HCT116 (cell line): ENCODE measurements at regions not wholly inside any gene's neighbourhood (a gene's known extent, or its start where the extent isn't known, plus 50 kb on each side); places are given as distances from the start of the nearest gene placed in this dataset.

Source experiments
- ATAC-seq: fragments of 200-7000 bp; cut with Tn5 transposase; 2 replicates; pipeline ENCODE4 v1.9.1; 2020; ENCODE audit warnings: mild to moderate bottlenecking, moderate library complexity
- BruUV-seq: library from RNA; stranded (reverse); fragments of 400-500 nt; replicated peaks from 2 replicates; lab custom pipeline; 2021; lab: Mats Ljungman, UMichigan
- CTCF ChIA-PET: fragments of 300-600 bp; sonication (Branson Sonifier 250); formaldehyde crosslinking; loops from one replicate; lab custom pipeline; 2021; ENCODE audit warnings: antibody characterized with exemption; lab: Charles Lee
- POLR2A ChIA-PET: fragments of 300-600, 350-600 bp; sonication (Branson Sonifier 250); formaldehyde crosslinking; loops from one replicate; lab custom pipeline; 2021; ENCODE audit warnings: antibody characterized with exemption; lab: Charles Lee
- RAD21 ChIA-PET, 2 experiments: fragments of 300-600 bp; sonication (Branson Sonifier 250); formaldehyde crosslinking; loops; one replicate each; lab custom pipeline; 2023; ENCODE audit warnings: low total read pairs in 2 of 2; ENCODE audit not compliant: uncharacterized antibody in 2 of 2, unreplicated experiment in 2 of 2, low non-redundant PET in 1 of 2; lab: Charles Lee
- DNase-seq: peaks from one replicate; pipeline ENCODE4 v3.0.0-alpha.2; 2010; ENCODE audit warnings: low read depth, low spot score
- H2AFZ ChIP-seq: fragments of 200-600 bp; shearing (Covaris generic), sonication (generic); 2 replicates; pipeline ENCODE4 v1.6.1; 2017; ENCODE audit warnings: low read depth, mixed run types, mixed read lengths, antibody characterized with exemption, low read length; ENCODE audit not compliant: poor library complexity, severe bottlenecking
- H3K27ac ChIP-seq: 2 replicates; pipeline ENCODE4 v1.5.1; 2012; ENCODE audit warnings: low read depth, low read length
- H3K27me3 ChIP-seq: fragments of 200-600 bp; sonication (generic); 2 replicates; pipeline ENCODE4 v1.6.1; 2016; ENCODE audit warnings: mixed run types, low read length, mixed read lengths; ENCODE audit not compliant: insufficient read depth
- H3K36me3 ChIP-seq, 2 experiments: fragments of 200-500 bp in 1 of 2; fragments of 200-600 bp in 1 of 2; sonication (Bioruptor generic) in 1 of 2; sonication (generic) in 1 of 2; 2 replicates each; pipeline versions ENCODE4 v1.5.1 to v1.6.1; 2014 to 2016; ENCODE audit warnings: low read length in 2 of 2, inconsistent platforms in 1 of 2, mixed read lengths in 1 of 2, mixed run types in 1 of 2; ENCODE audit not compliant: insufficient read depth in 2 of 2, control insufficient read depth in 1 of 2
- H3K4me1 ChIP-seq, 2 experiments: fragments of 200-600 bp in 1 of 2; sonication (generic) in 1 of 2; 2 replicates each; pipeline versions ENCODE4 v1.5.1 to v1.6.1; 2012 to 2017; ENCODE audit warnings: low read length in 2 of 2, inconsistent platforms in 1 of 2, mild to moderate bottlenecking in 1 of 2, mixed read lengths in 1 of 2, mixed run types in 1 of 2, moderate library complexity in 1 of 2; ENCODE audit not compliant: insufficient read depth in 2 of 2, control insufficient read depth in 1 of 2
- H3K4me2 ChIP-seq: fragments of 200-600 bp; sonication (generic); 2 replicates; pipeline ENCODE4 v1.6.1; 2017; ENCODE audit warnings: mixed run types, low read length, mixed read lengths
- H3K4me3 ChIP-seq, 2 experiments: fragments of 200-600 bp in 1 of 2; sonication (generic) in 1 of 2; replicated peaks in 1 of 2; 2 replicates each; pipeline ENCODE4 v1.5.1; 2011 to 2016; ENCODE audit warnings: low read length in 2 of 2, control low read depth in 1 of 2, low read depth in 1 of 2, mild to moderate bottlenecking in 1 of 2, mixed read lengths in 1 of 2, mixed run types in 1 of 2
- H3K79me2 ChIP-seq: fragments of 200-600 bp; sonication (generic); 2 replicates; pipeline ENCODE4 v1.6.1; 2017; ENCODE audit warnings: mild to moderate bottlenecking, mixed run types, low read length, moderate library complexity, mixed read lengths; ENCODE audit not compliant: insufficient read depth
- H3K9ac ChIP-seq: fragments of 200-600 bp; sonication (generic); 2 replicates; pipeline ENCODE4 v1.6.1; 2016; ENCODE audit warnings: low read length, mixed read lengths
- H3K9me2 ChIP-seq: fragments of 200-600 bp; sonication (generic), shearing (Covaris generic); 2 replicates; pipeline ENCODE4 v1.6.1; 2017; ENCODE audit warnings: mixed run types, mild to moderate bottlenecking, moderate library complexity; ENCODE audit not compliant: insufficient read depth
- H3K9me3 ChIP-seq, 2 experiments: fragments of 200-500 bp in 1 of 2; fragments of 200-600 bp in 1 of 2; sonication (Bioruptor generic) in 1 of 2; sonication (generic) in 1 of 2; 2 replicates each; pipeline ENCODE4 v1.6.1; 2014 to 2017; ENCODE audit warnings: low read length in 2 of 2, mixed read lengths in 2 of 2, inconsistent platforms in 1 of 2, low read depth in 1 of 2, mild to moderate bottlenecking in 1 of 2, mixed run types in 1 of 2, moderate library complexity in 1 of 2; ENCODE audit not compliant: control insufficient read depth in 1 of 2, insufficient read depth in 1 of 2
- H4K20me1 ChIP-seq: fragments of 200-600 bp; sonication (generic), shearing (Covaris generic); 2 replicates; pipeline ENCODE4 v1.6.1; 2017; ENCODE audit warnings: mixed run types, mild to moderate bottlenecking, moderate library complexity; ENCODE audit not compliant: insufficient read depth
- CBX3 ChIP-seq: IDR thresholded peaks from 2 replicates; pipeline ENCODE4 v1.6.1; 2012; ENCODE audit warnings: low read depth
- CEBPB ChIP-seq: IDR thresholded peaks from 2 replicates; pipeline ENCODE4 v1.6.1; 2012; ENCODE audit warnings: low read depth
- ELF1 ChIP-seq: IDR thresholded peaks from 2 replicates; pipeline ENCODE4 v1.6.1; 2012; ENCODE audit warnings: low read depth, borderline replicate concordance
- EZH2 ChIP-seq: fragments of 200-600 bp; sonication (generic); IDR thresholded peaks from 2 replicates; pipeline ENCODE4 v1.6.1; 2017; ENCODE audit warnings: antibody characterized with exemption, mixed run types
- EZH2phosphoT487 ChIP-seq: fragments of 200-600 bp; IDR thresholded peaks from 2 replicates; pipeline ENCODE4 v1.6.1; 2018; ENCODE audit warnings: antibody characterized with exemption, borderline replicate concordance
- JUND ChIP-seq: IDR thresholded peaks from 2 replicates; pipeline ENCODE4 v1.6.1; 2012
- POLR2A ChIP-seq: IDR thresholded peaks from 2 replicates; pipeline ENCODE4 v1.7.0; 2011; ENCODE audit warnings: borderline replicate concordance; ENCODE audit not compliant: insufficient read depth, insufficient read length; ENCODE audit errors: extremely low read depth
- RAD21 ChIP-seq: IDR thresholded peaks from 2 replicates; pipeline ENCODE4 v1.6.1; 2012; ENCODE audit warnings: low read depth, mild to moderate bottlenecking
- SP1 ChIP-seq: IDR thresholded peaks from 2 replicates; pipeline ENCODE4 v1.6.1; 2012; ENCODE audit warnings: low read depth
- SRF ChIP-seq: IDR thresholded peaks from 2 replicates; pipeline ENCODE4 v1.6.1; 2012; ENCODE audit warnings: low read depth
- TCF7L2 ChIP-seq: IDR thresholded peaks from 2 replicates; pipeline ENCODE4 v1.7.0; 2011; ENCODE audit warnings: borderline replicate concordance, inconsistent platforms; ENCODE audit not compliant: insufficient read depth, insufficient read length; ENCODE audit errors: extremely low read depth
- YY1 ChIP-seq: IDR thresholded peaks from 2 replicates; pipeline ENCODE4 v1.6.1; 2011; ENCODE audit warnings: low read length, low read depth, moderate library complexity, mild to moderate bottlenecking; ENCODE audit not compliant: insufficient replicate concordance; ENCODE audit errors: extremely low read depth
- ZBTB33 ChIP-seq: IDR thresholded peaks from 2 replicates; pipeline ENCODE4 v1.6.1; 2011; ENCODE audit warnings: mild to moderate bottlenecking, low read length, moderate library complexity; ENCODE audit not compliant: insufficient replicate concordance; ENCODE audit errors: extremely low read depth
- ZNF274 ChIP-seq: fragments of 200-500 bp; sonication (Bioruptor generic); IDR thresholded peaks from 2 replicates; pipeline ENCODE4 v1.6.1; 2014; ENCODE audit warnings: mild to moderate bottlenecking, low read depth, low read length, inconsistent platforms
- intact Hi-C: fragments of 100-400 bp; cut with micrococcal nuclease; formaldehyde crosslinking; loops from 2 replicates; pipeline ENCODE4 v1.10.0; 2022
- TF ChIP-seq, protein P1 (sequence below): IDR thresholded peaks from 2 replicates; pipeline ENCODE4 v1.6.1; 2012

- intact Hi-C loops: no loop called here
- Histone ChIP-seq H3K4me1 (peaks cover 0 to 10% of the 10 kb centered on the region in 2 experiments; a peak in 2 of 4 replicates), H3K9me2 (no peaks in the 10 kb centered on the region), H3K4me2 (no peak overlapping the region), H3K27me3 (no peaks in the 10 kb centered on the region), H3K9ac (no peak overlapping the region), H3K36me3 (no peaks in the 10 kb centered on the region), H3K27ac (no peak overlapping the region), H4K20me1 (no peaks in the 10 kb centered on the region), H3K79me2 (no peaks in the 10 kb centered on the region), H3K9me3 (no peaks in the 10 kb centered on the region), H3K4me3 (no peak overlapping the region), H2AFZ (no peak overlapping the region)
- CTCF ChIA-PET: no interaction called here
- RAD21 ChIA-PET: no interaction called here
- no peak for TF ChIP-seq CEBPB
- TF ChIP-seq SRF: no peak
- TF ChIP-seq EZH2: no peak
- no peak for TF ChIP-seq JUND
- no peak for TF ChIP-seq RAD21
- no peak for TF ChIP-seq POLR2A
- no peak for TF ChIP-seq ZNF274
- no peak for TF ChIP-seq TCF7L2
- TF ChIP-seq, protein P1, sequence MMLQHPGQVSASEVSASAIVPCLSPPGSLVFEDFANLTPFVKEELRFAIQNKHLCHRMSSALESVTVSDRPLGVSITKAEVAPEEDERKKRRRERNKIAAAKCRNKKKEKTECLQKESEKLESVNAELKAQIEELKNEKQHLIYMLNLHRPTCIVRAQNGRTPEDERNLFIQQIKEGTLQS: no peak
- no peak for TF ChIP-seq SP1
- TF ChIP-seq ZBTB33: no peak
- no peak for TF ChIP-seq YY1
- TF ChIP-seq EZH2phosphoT487: no peak
- TF ChIP-seq CBX3: no peak
- no peak for TF ChIP-seq ELF1
- no TSS peak for BruUV-seq
- POLR2A ChIA-PET: no interaction called here
- no peak for ATAC-seq
- no peak for DNase-seq
Measured at GRCh38 chr18:29176681-29177080, 999.8 kb upstream of the CDH2 start.
